A549 (cell line): ENCODE measurements at regions not wholly inside any gene's neighbourhood (a gene's known extent, or its start where the extent isn't known, plus 50 kb on each side); places are given as distances from the start of the nearest gene placed in this dataset.

ENCODE experiments used
- ATAC-seq, 2 experiments: fragments of 200-7000 bp in 1 of 2; fragments of >200 bp in 1 of 2; cut with Nextera tagmentation in 1 of 2; cut with Tn5 transposase in 1 of 2; 3 replicates each; pipeline versions ENCODE4 v1.8.0 to v1.9.1; 2018 to 2020; ENCODE audit warnings: mild to moderate bottlenecking in 1 of 2, moderate library complexity in 1 of 2
- CTCF ChIA-PET: fragments of 300-600 bp; sonication (Branson Sonifier 250); formaldehyde crosslinking; extraction: SDS; loops from one replicate; lab custom pipeline; 2021; ENCODE audit warnings: antibody characterized with exemption, inconsistent platforms; lab: Yijun Ruan, JAX
- POLR2A ChIA-PET: fragments of 350-600 bp; formaldehyde crosslinking; extraction: SDS; loops from one replicate; lab custom pipeline; 2021; ENCODE audit warnings: antibody characterized with exemption, inconsistent platforms; lab: Yijun Ruan, JAX
- DNase-seq, 2 experiments: peaks; one replicate each; pipeline versions ENCODE4 v3.0.0 to v3.0.0-alpha.2; 2011 to 2016; ENCODE audit warnings: low read depth in 1 of 2, low spot score in 1 of 2
- FAIRE-seq: peaks from 2 replicates; lab custom pipeline; 2011; peaks lifted over from hg19 to GRCh38; lab: Jason Lieb, UNC
- H3K27ac ChIP-seq, 2 experiments: fragments of >200 bp; sonication (Bioruptor Twin); formaldehyde crosslinking; 3 replicates each; pipeline ENCODE4 v1.5.1; 2016 to 2017
- H3K4me1 ChIP-seq: fragments of >200 bp; sonication (Bioruptor Twin); formaldehyde crosslinking; 3 replicates; pipeline ENCODE4 v1.6.1; 2016
- H3K4me2 ChIP-seq: fragments of >200 bp; sonication (Bioruptor Twin); formaldehyde crosslinking; 3 replicates; pipeline ENCODE4 v1.6.1; 2016
- H3K4me3 ChIP-seq: fragments of >200 bp; sonication (Bioruptor Twin); formaldehyde crosslinking; 3 replicates; pipeline ENCODE4 v1.5.1; 2016
- H3K9me3 ChIP-seq: fragments of >200 bp; sonication (Bioruptor Twin); formaldehyde crosslinking; 3 replicates; pipeline ENCODE4 v1.6.1; 2016
- CEBPB ChIP-seq, 2 experiments: fragments of >200 bp in 1 of 2; sonication (Bioruptor Twin) in 1 of 2; formaldehyde crosslinking in 1 of 2; IDR thresholded peaks; 2 replicates each; pipeline ENCODE4 v1.6.1; 2012 to 2016
- CHD4 ChIP-seq: fragments of 200-600 bp; sonication (generic); IDR thresholded peaks from 2 replicates; pipeline ENCODE4 v1.6.1; 2016; ENCODE audit warnings: antibody characterized with exemption, mild to moderate bottlenecking, borderline replicate concordance
- ELK1 ChIP-seq: fragments of 150-350 bp; IDR thresholded peaks from 2 replicates; pipeline ENCODE4 v1.6.1; 2014; ENCODE audit warnings: low read depth, mild to moderate bottlenecking, low read length
- EP300 ChIP-seq, 2 experiments: fragments of >200 bp; sonication (Bioruptor Twin); formaldehyde crosslinking; IDR thresholded peaks; 2 replicates in 1 of 2; 3 replicates in 1 of 2; pipeline ENCODE4 v1.6.1; 2016 to 2017
- HES2 ChIP-seq: fragments of >200 bp; sonication (Bioruptor Twin); formaldehyde crosslinking; IDR thresholded peaks from 2 replicates; pipeline ENCODE4 v1.6.1; 2016
- HOXB13 ChIP-seq: fragments of 250-450 bp; sonication (Bioruptor Pico); IDR thresholded peaks from 2 replicates; pipeline ENCODE4 v1.5.0; 2020; ENCODE audit warnings: low read depth, mild to moderate bottlenecking, moderate library complexity
- MAFK ChIP-seq: fragments of 450-650 bp; IDR thresholded peaks from 2 replicates; pipeline ENCODE4 v1.6.1; 2014; ENCODE audit not compliant: partially characterized antibody
- MAX ChIP-seq: IDR thresholded peaks from 2 replicates; pipeline ENCODE4 v1.6.1; 2012
- NFE2L2 ChIP-seq: fragments of 150-350 bp; conservative IDR thresholded peaks from 2 replicates; pipeline ENCODE4 v1.6.1; 2014; ENCODE audit warnings: low read length
- NPAS2 ChIP-seq: fragments of 250-450 bp; sonication (Bioruptor Pico); IDR thresholded peaks from 2 replicates; pipeline ENCODE4 v1.8.0; 2022; ENCODE audit warnings: mild to moderate bottlenecking, moderate library complexity, borderline replicate concordance
- NR3C1 ChIP-seq: fragments of >200 bp; sonication (Bioruptor Twin); formaldehyde crosslinking; IDR thresholded peaks from 3 replicates; pipeline ENCODE4 v1.6.1; 2017
- POLR2AphosphoS2 ChIP-seq: conservative IDR thresholded peaks from 2 replicates; pipeline ENCODE4 v1.6.1; 2012; ENCODE audit warnings: low read length, improper control_type of control experiment, inconsistent platforms
- RARB ChIP-seq: fragments of 250-450 bp; sonication (Bioruptor Pico); IDR thresholded peaks from 2 replicates; pipeline ENCODE4 v1.8.0; 2021; ENCODE audit warnings: mild to moderate bottlenecking, moderate library complexity
- RFX5 ChIP-seq: fragments of 450-650 bp; IDR thresholded peaks from 2 replicates; pipeline ENCODE4 v1.7.1; 2014; ENCODE audit warnings: antibody characterized with exemption, mild to moderate bottlenecking, moderate library complexity
- RNF2 ChIP-seq: fragments of 200-600 bp; sonication (generic); IDR thresholded peaks from 2 replicates; pipeline ENCODE4 v1.6.1; 2016; ENCODE audit warnings: low read depth, mild to moderate bottlenecking, antibody characterized with exemption, moderate library complexity, borderline replicate concordance
- USF2 ChIP-seq: fragments of 450-650 bp; IDR thresholded peaks from 2 replicates; pipeline ENCODE4 v1.6.1; 2014; ENCODE audit warnings: antibody characterized with exemption
- ZC3H11A ChIP-seq: fragments of 450-650 bp; IDR thresholded peaks from 2 replicates; pipeline ENCODE4 v1.6.1; 2014; ENCODE audit warnings: antibody characterized with exemption, mild to moderate bottlenecking
- ZFP36 ChIP-seq: fragments of 450-650 bp; IDR thresholded peaks from 2 replicates; pipeline ENCODE4 v1.6.1; 2014; ENCODE audit warnings: borderline replicate concordance; ENCODE audit not compliant: partially characterized antibody
- WGBS: methylation state at CpG from one replicate; pipeline ENCODE4 v1.1.6; 2017; ENCODE audit errors: missing lambda C conversion rate; 5-methylcytosine and 5-hydroxymethylcytosine counted together

- no peak overlapping the region for H3K4me3 ChIP-seq
- TF ChIP-seq EP300 (IDR thresholded peaks at IDR 0.05) (no peak), CEBPB (IDR thresholded peaks at IDR 0.05) (no peak), ELK1 (no peak), RNF2 (no peak), MAX (no peak), RARB (no peak), ZFP36 (no peak), RFX5 (no peak)
- 0 out of 3 replicates have a peak, but pooled peaks cover 3% of the 10 kb centered on the region for H3K4me1 ChIP-seq
- peak; percentile 65 for FAIRE-seq
- POLR2A ChIA-PET = no interaction called here
- H3K9me3 ChIP-seq = peaks cover 34% of the 10 kb centered on the region
- CTCF ChIA-PET = interaction anchor here (1.3 kb wide), 1 partner anchor 22 kb away, joined by 4 read pairs; no protein-coding TSS in a partner anchor
- no peak for DNase-seq
- no peak for ATAC-seq
- WGBS = 8% methylated on average over 3 of the region's 3 CpGs
- H3K4me2 ChIP-seq = no peak overlapping the region
- no peak overlapping the region for H3K27ac ChIP-seq
Measured at GRCh38 chr19:33900817-33901216, 104.1 kb downstream of the KCTD15 start.

- no peak for ATAC-seq
- no peak overlapping the region for H3K27ac ChIP-seq
- POLR2A ChIA-PET = no interaction called here
- CTCF ChIA-PET = interaction anchor here (1.0 kb wide), 1 partner anchor 108 kb away, joined by 4 read pairs; no protein-coding TSS in a partner anchor
- peaks cover 28% of the 10 kb centered on the region for H3K9me3 ChIP-seq
- 4% methylated on average over 3 of the region's 3 CpGs for WGBS
- 0 out of 3 replicates have a peak, but pooled peaks cover 9% of the 10 kb centered on the region for H3K4me1 ChIP-seq
- H3K4me2 ChIP-seq = peak overlapping the region; percentile 46; the same call in 1 of the 3 replicates
- TF ChIP-seq HOXB13 (CRISPR knock-in tag) = no peak
- no peak for TF ChIP-seq NPAS2 (CRISPR knock-in tag)
- no peak for TF ChIP-seq CHD4
- no peak overlapping the region for H3K4me3 ChIP-seq
- DNase-seq = no peak
- no peak for FAIRE-seq
Measured at GRCh38 chr19:33902395-33902794, 105.7 kb downstream of the KCTD15 start.

- no peak overlapping the region for H3K4me3 ChIP-seq
- peaks cover 23% of the 10 kb centered on the region for H3K9me3 ChIP-seq
- H3K4me2 ChIP-seq = peak overlapping the region; percentile 46
- WGBS = 29% methylated on average over 16 of the region's 22 CpGs
- FAIRE-seq (peak; percentile 18), DNase-seq (peak; percentile 43 to 55)
- no peak overlapping the region for H3K27ac ChIP-seq
- TF ChIP-seq NR3C1 (no peak), ZC3H11A (no peak), USF2 (no peak), MAFK (no peak), NPAS2 (CRISPR knock-in tag) (no peak)
- TF ChIP-seq, all 56 proteins: peak for 0
- ChIA-PET CTCF (no interaction called here), POLR2A (no interaction called here)
- 0 out of 3 replicates have a peak, but pooled peaks cover 9% of the 10 kb centered on the region for H3K4me1 ChIP-seq
- peak in 1 of 2 experiments; percentile 46; a peak in 3 of 6 replicates for ATAC-seq
Measured at GRCh38 chr19:33902802-33903488, 106.3 kb downstream of the KCTD15 start.

- DNase-seq (no peak), FAIRE-seq (no peak), ATAC-seq (no peak)
- ChIA-PET CTCF (interaction anchor here (1.2 kb wide), 1 partner anchor 106 kb away, joined by 4 read pairs; no protein-coding TSS in a partner anchor), POLR2A (no interaction called here)
- TF ChIP-seq NFE2L2 (no peak), POLR2AphosphoS2 (no peak), RFX5 (no peak), HES2 (no peak)
- Histone ChIP-seq H3K4me1 (0 out of 3 replicates have a peak, but pooled peaks cover 9% of the 10 kb centered on the region), H3K9me3 (peaks cover 17% of the 10 kb centered on the region), H3K27ac (no peak overlapping the region), H3K4me2 (peak overlapping the region; percentile 46; the same call in 2 of the 3 replicates), H3K4me3 (no peak overlapping the region)
- 56% methylated on average over 9 of the region's 9 CpGs for WGBS
Measured at GRCh38 chr19:33903489-33903850, 106.8 kb downstream of the KCTD15 start.
